HG02884 (cell line): ENCODE measurements at regions not wholly inside any gene's neighbourhood (a gene's known extent, or its start where the extent isn't known, plus 50 kb on each side); places are given as distances from the start of the nearest gene placed in this dataset.
"Not testable (repeated sequence)": the region's sequence is repeated elsewhere in the genome, so short reads cannot be mapped to it uniquely, and the experiment has no call there.

Experiments
- ATAC-seq: cut with Tn5 transposase; IDR thresholded peaks from one replicate; pipeline ENCODE4 v1.9.1; 2021; ENCODE audit warnings: mild to moderate bottlenecking, moderate library complexity; ENCODE audit not compliant: unreplicated experiment

GRCh38 chr5:177941386-177941785 lies 54.7 kb downstream of the PROP1 start:
- not testable (repeated sequence) for ATAC-seq

GRCh38 chr5:177939246-177940171 lies 56.5 kb downstream of the PROP1 start:
- not testable (repeated sequence) for ATAC-seq

GRCh38 chr5:177938767-177939166 lies 57.3 kb downstream of the PROP1 start:
- not testable (repeated sequence) for ATAC-seq

- not testable (repeated sequence) for ATAC-seq
Measured at GRCh38 chr5:177934233-177934632, 61.8 kb downstream of the PROP1 start.

GRCh38 chr5:177930269-177931022 lies 65.6 kb downstream of the PROP1 start:
- not testable (repeated sequence) for ATAC-seq

- ATAC-seq = not testable (repeated sequence)
Measured at GRCh38 chr5:177929618-177930017, 66.4 kb downstream of the PROP1 start.

GRCh38 chr5:177927500-177927899 lies 68.5 kb downstream of the PROP1 start:
- not testable (repeated sequence) for ATAC-seq

- ATAC-seq = not testable (repeated sequence)
Measured at GRCh38 chr5:177924577-177924976, 71.5 kb downstream of the PROP1 start.

GRCh38 chr5:177923837-177924236 lies 72.2 kb downstream of the PROP1 start:
- ATAC-seq = not testable (repeated sequence)

GRCh38 chr5:177923189-177923588 lies 72.9 kb downstream of the PROP1 start:
- ATAC-seq = not testable (repeated sequence)

- not testable (repeated sequence) for ATAC-seq
Measured at GRCh38 chr5:177909261-177909660, 86.8 kb downstream of the PROP1 start.

GRCh38 chr5:177902806-177903205 lies 93.2 kb downstream of the PROP1 start:
- not testable (repeated sequence) for ATAC-seq

- ATAC-seq = not testable (repeated sequence)
Measured at GRCh38 chr5:177900066-177900465, 96.0 kb downstream of the PROP1 start.

- not testable (repeated sequence) for ATAC-seq
Measured at GRCh38 chr5:177894681-177895453, 101.2 kb downstream of the PROP1 start.

- not testable (repeated sequence) for ATAC-seq
Measured at GRCh38 chr5:177892357-177892665, 103.7 kb downstream of the PROP1 start.

GRCh38 chr5:177891547-177892356 lies 104.3 kb downstream of the PROP1 start:
- ATAC-seq = peak; percentile 85

- not testable (repeated sequence) for ATAC-seq
Measured at GRCh38 chr5:177883295-177883694, 100.6 kb upstream of the FAM153A start.

- not testable (repeated sequence) for ATAC-seq
Measured at GRCh38 chr5:177875900-177876238, 93.2 kb upstream of the FAM153A start.

GRCh38 chr5:177875013-177875899 lies 92.6 kb upstream of the FAM153A start:
- ATAC-seq = peak; percentile 77
